Uterus (tissue), 3 donors: ENCODE measurements at regions not wholly inside any gene's neighbourhood (a gene's known extent, or its start where the extent isn't known, plus 50 kb on each side); places are given as distances from the start of the nearest gene placed in this dataset.

Source experiments
- DNase-seq, 2 donors: peaks; one replicate each; pipeline ENCODE4 v3.0.0-alpha.2; 2019 to 2020
- H3K27ac ChIP-seq, 2 donors: fragments of 200-600 bp; sonication (generic); 1 replicate in 1 of 2; 2 replicates in 1 of 2; pipeline ENCODE4 v1.5.1; 2016 to 2018
- H3K27me3 ChIP-seq, 2 donors: fragments of 200-600 bp; sonication (generic); one replicate each; pipeline ENCODE4 v1.5.1; 2018 to 2019; ENCODE audit warnings: control low read depth in 1 of 2
- H3K36me3 ChIP-seq, 2 donors: fragments of 200-600 bp; sonication (generic); one replicate each; pipeline ENCODE4 v1.5.1; 2019; ENCODE audit warnings: control low read depth in 1 of 2
- H3K4me1 ChIP-seq, 2 donors: fragments of 200-600 bp; sonication (generic); one replicate each; pipeline ENCODE4 v1.5.1; 2018 to 2019; ENCODE audit warnings: control low read depth in 1 of 2
- H3K4me3 ChIP-seq, 2 donors: fragments of 200-600 bp; sonication (generic); 1 replicate in 1 of 2; 2 replicates in 1 of 2; pipeline ENCODE4 v1.5.1; 2018 to 2019; ENCODE audit warnings: mild to moderate bottlenecking in 1 of 2
- H3K9me3 ChIP-seq, 2 donors: fragments of 200-600 bp; sonication (generic); one replicate each; pipeline ENCODE4 v1.5.1; 2019; ENCODE audit warnings: control low read depth in 1 of 2
- CTCF ChIP-seq, 4 experiments: fragments of 200-600 bp in 2 of 4; fragments of 450-650 bp in 2 of 4; sonication (generic) in 2 of 4; IDR thresholded peaks; one replicate each; pipeline ENCODE4 v1.5.1; 2016 to 2019; ENCODE audit warnings: antibody characterized with exemption in 4 of 4, mild to moderate bottlenecking in 2 of 4, moderate library complexity in 1 of 4
- POLR2A ChIP-seq, 2 donors: fragments of 450-650 bp; IDR thresholded peaks; one replicate each; pipeline ENCODE4 v1.6.1; 2016; ENCODE audit warnings: antibody characterized with exemption in 2 of 2, mild to moderate bottlenecking in 1 of 2, moderate library complexity in 1 of 2
- intact Hi-C: fragments of 100-400 bp; cut with DNase I; formaldehyde crosslinking; loops from one replicate; pipeline ENCODE4 v1.15.1; 2023; ENCODE audit warnings: low total_unique reads
- donor health status: DM: yes; HTN: yes; CAD: no.

GRCh38 chr5:163281512-163281911 is 155.9 kb upstream of the CCNG1 start:
- H3K36me3 ChIP-seq: no peaks in the 10 kb centered on the region
- no peaks in the 10 kb centered on the region for H3K4me1 ChIP-seq
- no peaks in the 10 kb centered on the region for H3K9me3 ChIP-seq
- intact Hi-C loops: no loop called here
- H3K4me3 ChIP-seq: no peak overlapping the region
- TF ChIP-seq CTCF (IDR thresholded peaks at IDR 0.05): no peak
- no peak for TF ChIP-seq POLR2A (IDR thresholded peaks at IDR 0.05)
- H3K27ac ChIP-seq: no peak overlapping the region
- no peaks in the 10 kb centered on the region for H3K27me3 ChIP-seq
- no peak for DNase-seq

GRCh38 chr5:163293836-163294235 is 143.6 kb upstream of the CCNG1 start:
- no peak for DNase-seq
- no peaks in the 10 kb centered on the region for H3K36me3 ChIP-seq
- H3K27me3 ChIP-seq: no peaks in the 10 kb centered on the region
- H3K4me1 ChIP-seq: no peaks in the 10 kb centered on the region
- intact Hi-C loops: no loop called here
- no peaks in the 10 kb centered on the region for H3K9me3 ChIP-seq
- TF ChIP-seq CTCF (IDR thresholded peaks at IDR 0.05): no peak
- TF ChIP-seq POLR2A (IDR thresholded peaks at IDR 0.05): no peak
- H3K27ac ChIP-seq: no peak overlapping the region
- H3K4me3 ChIP-seq: no peak overlapping the region

- Histone ChIP-seq H3K4me3 (no peak overlapping the region), H3K27me3 (no peaks in the 10 kb centered on the region), H3K9me3 (no peaks in the 10 kb centered on the region), H3K4me1 (no peaks in the 10 kb centered on the region), H3K36me3 (no peaks in the 10 kb centered on the region), H3K27ac (no peak overlapping the region)
- DNase-seq: no peak
- TF ChIP-seq CTCF (IDR thresholded peaks at IDR 0.05) (no peak), POLR2A (IDR thresholded peaks at IDR 0.05) (no peak)
- intact Hi-C loops: no loop called here
Observed at GRCh38 chr5:163303718-163304117, 133.7 kb upstream of the CCNG1 start.

- TF ChIP-seq CTCF (IDR thresholded peaks at IDR 0.05) (no peak), POLR2A (IDR thresholded peaks at IDR 0.05) (no peak)
- Histone ChIP-seq H3K4me3 (no peak overlapping the region), H3K36me3 (no peaks in the 10 kb centered on the region), H3K4me1 (no peaks in the 10 kb centered on the region), H3K27me3 (no peaks in the 10 kb centered on the region), H3K27ac (no peak overlapping the region), H3K9me3 (no peaks in the 10 kb centered on the region)
- intact Hi-C loops: no loop called here
- no peak for DNase-seq
Observed at GRCh38 chr5:163305655-163306054, 131.7 kb upstream of the CCNG1 start.

GRCh38 chr5:163306421-163306820 is 131.0 kb upstream of the CCNG1 start:
- intact Hi-C loops: no loop called here
- Histone ChIP-seq H3K27me3 (no peaks in the 10 kb centered on the region), H3K9me3 (no peaks in the 10 kb centered on the region), H3K4me3 (no peak overlapping the region), H3K4me1 (no peaks in the 10 kb centered on the region), H3K36me3 (no peaks in the 10 kb centered on the region), H3K27ac (no peak overlapping the region)
- DNase-seq: no peak
- TF ChIP-seq POLR2A (IDR thresholded peaks at IDR 0.05) (no peak), CTCF (IDR thresholded peaks at IDR 0.05) (no peak)
